Endothelial cell (in vitro differentiated cells): ENCODE measurements at regions not wholly inside any gene's neighbourhood (a gene's known extent, or its start where the extent isn't known, plus 50 kb on each side); places are given as distances from the start of the nearest gene placed in this dataset.

Experiments used
- DNase-seq: peaks from one replicate; pipeline ENCODE4 v3.0.0; 2021; ENCODE audit warnings: low spot score
- H3K27ac Mint-ChIP-seq: one replicate; pipeline ENCODE4 v1.8.0; 2021; ENCODE audit warnings: mixed read lengths, inconsistent platforms; ENCODE audit not compliant: unreplicated experiment
- H3K27me3 Mint-ChIP-seq: one replicate; pipeline ENCODE4 v1.8.0; 2021; ENCODE audit warnings: mild to moderate bottlenecking, moderate library complexity, mixed read lengths, inconsistent platforms; ENCODE audit not compliant: unreplicated experiment
- H3K36me3 Mint-ChIP-seq: one replicate; pipeline ENCODE4 v1.8.0; 2021; ENCODE audit warnings: mild to moderate bottlenecking, low read depth, mixed read lengths, inconsistent platforms; ENCODE audit not compliant: unreplicated experiment
- H3K4me1 Mint-ChIP-seq: one replicate; pipeline ENCODE4 v1.8.0; 2021; ENCODE audit warnings: mild to moderate bottlenecking, mixed read lengths, inconsistent platforms; ENCODE audit not compliant: unreplicated experiment
- H3K4me3 Mint-ChIP-seq: one replicate; pipeline ENCODE4 v1.8.0; 2021; ENCODE audit warnings: mild to moderate bottlenecking, mixed read lengths, inconsistent platforms; ENCODE audit not compliant: unreplicated experiment
- H3K9me3 Mint-ChIP-seq: one replicate; pipeline ENCODE4 v1.8.0; 2021; ENCODE audit warnings: mixed read lengths, inconsistent platforms; ENCODE audit not compliant: unreplicated experiment
- CTCF ChIP-seq: fragments of 200-600 bp; sonication (generic); IDR thresholded peaks from one replicate; pipeline ENCODE4 v1.5.0; 2021; ENCODE audit warnings: antibody characterized with exemption; ENCODE audit not compliant: unreplicated experiment

GRCh38 chr1:14014929-14015328, 314.9 kb downstream of the PRDM2 start:
- TF ChIP-seq CTCF, result no peak
- Mint-ChIP-seq H3K36me3 (no peaks in the 10 kb centered on the region), H3K27ac (no peak overlapping the region), H3K4me1 (no peaks in the 10 kb centered on the region), H3K27me3 (peaks cover 3% of the 10 kb centered on the region), H3K4me3 (no peak overlapping the region), H3K9me3 (no peaks in the 10 kb centered on the region)
- DNase-seq, result no peak

- no peak overlapping the region for H3K4me3 Mint-ChIP-seq
- peaks cover 3% of the 10 kb centered on the region for H3K27me3 Mint-ChIP-seq
- DNase-seq, result no peak
- no peak overlapping the region for H3K27ac Mint-ChIP-seq
- no peak for TF ChIP-seq CTCF
- no peaks in the 10 kb centered on the region for H3K36me3 Mint-ChIP-seq
- H3K4me1 Mint-ChIP-seq, result no peaks in the 10 kb centered on the region
- H3K9me3 Mint-ChIP-seq, result no peaks in the 10 kb centered on the region
Measured at GRCh38 chr1:14015917-14016316, 315.9 kb downstream of the PRDM2 start.

- Mint-ChIP-seq H3K4me3 (no peak overlapping the region), H3K36me3 (no peaks in the 10 kb centered on the region), H3K9me3 (no peaks in the 10 kb centered on the region), H3K27me3 (peaks cover 3% of the 10 kb centered on the region), H3K4me1 (no peaks in the 10 kb centered on the region), H3K27ac (no peak overlapping the region)
- DNase-seq, result no peak
- TF ChIP-seq CTCF, result no peak
Measured at GRCh38 chr1:14017531-14017961, 317.6 kb downstream of the PRDM2 start.

GRCh38 chr1:14019461-14019860, 319.5 kb downstream of the PRDM2 start:
- Mint-ChIP-seq H3K4me1 (no peaks in the 10 kb centered on the region), H3K4me3 (no peak overlapping the region)
- no peak for DNase-seq

GRCh38 chr1:14020006-14020405, 320.0 kb downstream of the PRDM2 start:
- no peak for DNase-seq
- Mint-ChIP-seq H3K36me3 (no peaks in the 10 kb centered on the region), H3K4me3 (no peak overlapping the region), H3K27ac (no peak overlapping the region), H3K4me1 (no peaks in the 10 kb centered on the region), H3K27me3 (peaks cover 3% of the 10 kb centered on the region), H3K9me3 (no peaks in the 10 kb centered on the region)
- TF ChIP-seq CTCF, result no peak

More at GRCh38 chr1:14019461-14019860, 319.5 kb downstream of the PRDM2 start:
- TF ChIP-seq CTCF, result no peak
- H3K27ac Mint-ChIP-seq, result no peak overlapping the region
- H3K27me3 Mint-ChIP-seq, result peaks cover 3% of the 10 kb centered on the region
- no peaks in the 10 kb centered on the region for H3K9me3 Mint-ChIP-seq
- H3K36me3 Mint-ChIP-seq, result no peaks in the 10 kb centered on the region
